Body of pancreas (tissue), 4 donors: ENCODE measurements at regions not wholly inside any gene's neighbourhood (a gene's known extent, or its start where the extent isn't known, plus 50 kb on each side); places are given as distances from the start of the nearest gene placed in this dataset.

ENCODE experiments used
- ATAC-seq: fragments of 150-250 bp; one replicate; pipeline ENCODE4 v1.9.1; 2016
- DNase-seq, 4 donors: peaks; one replicate each; pipeline ENCODE4 v3.0.0-alpha.2; 2019
- H3K27ac ChIP-seq, 4 donors: fragments of 200-600 bp; sonication (generic); 1 replicate in 3 of 4; 2 replicates in 1 of 4; pipeline versions ENCODE4 v1.5.1 to v1.6.1; 2016 to 2019; ENCODE audit warnings: mild to moderate bottlenecking in 1 of 4, mixed read lengths in 1 of 4, moderate library complexity in 1 of 4
- H3K27me3 ChIP-seq, 2 donors: fragments of 200-600 bp; sonication (generic); one replicate each; pipeline ENCODE4 v1.6.0; 2016; ENCODE audit warnings: mild to moderate bottlenecking in 1 of 2
- H3K36me3 ChIP-seq, 2 donors: fragments of 200-600 bp; sonication (generic); replicated peaks in 1 of 2; 2 replicates each; pipeline ENCODE4 v1.5.1; 2016; ENCODE audit warnings: low read depth in 2 of 2; ENCODE audit not compliant: insufficient read depth in 1 of 2
- H3K4me1 ChIP-seq: fragments of 200-600 bp; sonication (generic); one replicate; pipeline ENCODE4 v1.6.0; 2016
- H3K4me3 ChIP-seq, 2 donors: fragments of 200-600 bp; sonication (generic); 1 replicate in 1 of 2; 2 replicates in 1 of 2; pipeline ENCODE4 v1.5.1; 2016 to 2019
- H3K9me3 ChIP-seq, 3 donors: fragments of 200-600 bp; sonication (generic); 1 replicate in 2 of 3; 2 replicates in 1 of 3; pipeline ENCODE4 v1.5.1; 2016
- POLR2A ChIP-seq, 3 donors: fragments of 450-650 bp; IDR thresholded peaks; one replicate each; pipeline ENCODE4 v1.6.1; 2016; ENCODE audit warnings: antibody characterized with exemption in 3 of 3, mild to moderate bottlenecking in 2 of 3
- WGBS, 2 donors: methylation state at CpG; one replicate each; pipeline ENCODE4 v1.1.5; 2017; 5-methylcytosine and 5-hydroxymethylcytosine counted together
- intact Hi-C: fragments of 100-400 bp; cut with DNase I; formaldehyde crosslinking; loops from one replicate; pipeline ENCODE4 v1.15.1; 2023
- TF ChIP-seq, protein P1 (sequence below), 7 experiments: fragments of 450-650 bp in 4 of 7; fragments of 200-600 bp in 3 of 7; sonication (generic) in 3 of 7; IDR thresholded peaks; one replicate each; pipeline ENCODE4 v1.5.1; 2016 to 2019; ENCODE audit warnings: antibody characterized with exemption in 7 of 7

DNA sequence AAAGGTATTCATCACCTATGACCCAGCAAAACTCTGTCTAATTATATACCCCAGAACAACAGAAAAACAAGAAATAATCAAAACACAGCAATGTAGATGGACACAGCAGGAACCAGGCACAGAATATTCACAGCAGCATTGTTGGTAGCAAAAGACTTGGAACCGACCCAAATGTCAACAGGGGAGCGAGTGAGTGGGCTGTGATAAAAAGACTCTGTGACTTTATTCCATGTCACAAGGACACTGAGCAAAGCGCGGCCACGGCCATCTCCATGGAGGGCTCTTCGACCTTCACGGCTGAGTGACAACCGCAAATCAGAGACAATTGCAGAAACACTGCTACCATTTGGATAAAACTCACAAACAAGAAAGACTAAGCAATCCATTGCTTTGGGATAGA, 1373.1 kb downstream of the TBC1D22A start:
- TF ChIP-seq, protein P1, sequence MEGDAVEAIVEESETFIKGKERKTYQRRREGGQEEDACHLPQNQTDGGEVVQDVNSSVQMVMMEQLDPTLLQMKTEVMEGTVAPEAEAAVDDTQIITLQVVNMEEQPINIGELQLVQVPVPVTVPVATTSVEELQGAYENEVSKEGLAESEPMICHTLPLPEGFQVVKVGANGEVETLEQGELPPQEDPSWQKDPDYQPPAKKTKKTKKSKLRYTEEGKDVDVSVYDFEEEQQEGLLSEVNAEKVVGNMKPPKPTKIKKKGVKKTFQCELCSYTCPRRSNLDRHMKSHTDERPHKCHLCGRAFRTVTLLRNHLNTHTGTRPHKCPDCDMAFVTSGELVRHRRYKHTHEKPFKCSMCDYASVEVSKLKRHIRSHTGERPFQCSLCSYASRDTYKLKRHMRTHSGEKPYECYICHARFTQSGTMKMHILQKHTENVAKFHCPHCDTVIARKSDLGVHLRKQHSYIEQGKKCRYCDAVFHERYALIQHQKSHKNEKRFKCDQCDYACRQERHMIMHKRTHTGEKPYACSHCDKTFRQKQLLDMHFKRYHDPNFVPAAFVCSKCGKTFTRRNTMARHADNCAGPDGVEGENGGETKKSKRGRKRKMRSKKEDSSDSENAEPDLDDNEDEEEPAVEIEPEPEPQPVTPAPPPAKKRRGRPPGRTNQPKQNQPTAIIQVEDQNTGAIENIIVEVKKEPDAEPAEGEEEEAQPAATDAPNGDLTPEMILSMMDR (IDR thresholded peaks at IDR 0.05): no peak
- no peak for TF ChIP-seq POLR2A (IDR thresholded peaks at IDR 0.05)
- DNase-seq: no peak
- Histone ChIP-seq H3K27me3 (no peaks in the 10 kb centered on the region), H3K4me1 (no peaks in the 10 kb centered on the region), H3K9me3 (no peaks in the 10 kb centered on the region), H3K4me3 (no peak overlapping the region), H3K27ac (no peak overlapping the region), H3K36me3 (no peaks in the 10 kb centered on the region)
- 69 to 75% methylated on average over 8 of the region's 8 CpGs for WGBS, 2 donors
- intact Hi-C loops: no loop called here
- ATAC-seq: no peak

DNA sequence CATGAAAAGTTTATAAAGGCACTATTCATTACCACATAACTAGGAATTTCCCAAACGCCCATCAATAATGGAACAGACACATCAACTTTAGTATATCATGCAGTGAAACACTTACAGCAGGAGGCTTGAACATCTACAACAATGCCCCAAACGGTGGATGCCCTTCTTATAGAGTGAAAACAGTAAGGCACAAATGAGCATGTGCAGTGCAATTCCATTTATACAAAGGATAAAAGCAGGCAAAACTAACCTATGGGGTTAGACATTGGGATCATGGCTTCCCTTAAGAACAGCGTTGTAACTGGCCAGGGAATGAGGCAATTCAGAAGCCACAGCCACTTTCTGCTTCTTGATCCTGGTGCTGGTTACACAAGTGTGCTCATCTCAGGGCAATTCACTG, 1363.0 kb downstream of the TBC1D22A start:
- 46% methylated on average over 3 of the region's 3 CpGs for WGBS, 2 donors
- intact Hi-C loops: no loop called here
- Histone ChIP-seq H3K36me3 (no peaks in the 10 kb centered on the region), H3K27ac (no peak overlapping the region), H3K4me3 (no peak overlapping the region), H3K4me1 (no peaks in the 10 kb centered on the region), H3K9me3 (no peaks in the 10 kb centered on the region), H3K27me3 (no peaks in the 10 kb centered on the region)
- TF ChIP-seq, protein P1 (IDR thresholded peaks at IDR 0.05): no peak
- no peak for TF ChIP-seq POLR2A (IDR thresholded peaks at IDR 0.05)
- ATAC-seq: no peak
- DNase-seq: no peak

DNA sequence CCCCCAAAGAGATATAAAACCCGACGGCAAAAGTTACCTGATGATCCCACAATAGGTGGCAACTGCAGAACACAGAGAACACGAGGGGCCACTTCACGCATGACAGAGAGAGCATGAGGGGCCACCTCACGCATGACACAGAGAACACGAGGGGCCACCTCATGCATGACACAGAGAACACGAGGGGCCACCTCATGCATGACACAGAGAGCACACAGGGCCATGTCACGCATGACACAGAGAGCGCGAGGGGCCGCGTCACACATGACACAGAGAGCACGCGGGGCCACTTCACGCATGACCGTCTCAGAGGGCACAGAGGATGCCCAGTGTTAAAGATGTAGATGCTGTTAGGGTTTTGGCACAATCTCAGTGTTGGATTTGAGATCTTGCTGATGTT, 1359.5 kb downstream of the TBC1D22A start:
- Histone ChIP-seq H3K27me3 (no peaks in the 10 kb centered on the region), H3K9me3 (no peaks in the 10 kb centered on the region), H3K4me1 (no peaks in the 10 kb centered on the region), H3K36me3 (no peaks in the 10 kb centered on the region), H3K27ac (no peak overlapping the region), H3K4me3 (no peak overlapping the region)
- TF ChIP-seq, protein P1 (IDR thresholded peaks at IDR 0.05): no peak
- TF ChIP-seq POLR2A (IDR thresholded peaks at IDR 0.05): no peak
- DNase-seq: no peak
- intact Hi-C loops: no loop called here
- ATAC-seq: no peak
- 81 to 83% methylated on average over 16 of the region's 16 CpGs for WGBS, 2 donors

DNA sequence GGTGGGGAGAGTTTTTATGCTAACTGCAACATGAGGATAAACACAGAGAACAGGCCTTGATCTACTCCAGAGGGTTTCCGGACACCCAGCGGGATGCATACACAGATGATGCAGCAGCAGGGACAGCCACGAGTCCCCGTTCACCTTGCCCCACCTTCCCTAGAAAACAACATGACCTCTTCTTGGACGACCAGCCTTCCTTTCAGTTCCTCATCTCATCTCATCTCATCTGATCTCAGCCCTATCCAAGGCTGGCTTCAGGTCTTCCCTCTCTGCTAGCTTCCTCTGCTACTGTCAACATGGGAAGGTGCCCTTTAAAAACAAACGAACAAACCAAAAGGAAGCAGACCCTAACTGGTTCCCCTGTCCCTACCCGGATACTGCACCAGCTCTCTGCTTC, 1356.2 kb downstream of the TBC1D22A start:
- intact Hi-C loops: no loop called here
- DNase-seq (no peak), ATAC-seq (no peak)
- no peaks in the 10 kb centered on the region for H3K36me3 ChIP-seq
- H3K27me3 ChIP-seq: no peaks in the 10 kb centered on the region
- no peaks in the 10 kb centered on the region for H3K9me3 ChIP-seq
- no peak overlapping the region for H3K27ac ChIP-seq
- TF ChIP-seq POLR2A (IDR thresholded peaks at IDR 0.05): no peak
- TF ChIP-seq, protein P1 (IDR thresholded peaks at IDR 0.05): no peak
- H3K4me1 ChIP-seq: no peaks in the 10 kb centered on the region
- WGBS, 2 donors: 46 to 59% methylated on average over 7 of the region's 7 CpGs
- H3K4me3 ChIP-seq: no peak overlapping the region

DNA sequence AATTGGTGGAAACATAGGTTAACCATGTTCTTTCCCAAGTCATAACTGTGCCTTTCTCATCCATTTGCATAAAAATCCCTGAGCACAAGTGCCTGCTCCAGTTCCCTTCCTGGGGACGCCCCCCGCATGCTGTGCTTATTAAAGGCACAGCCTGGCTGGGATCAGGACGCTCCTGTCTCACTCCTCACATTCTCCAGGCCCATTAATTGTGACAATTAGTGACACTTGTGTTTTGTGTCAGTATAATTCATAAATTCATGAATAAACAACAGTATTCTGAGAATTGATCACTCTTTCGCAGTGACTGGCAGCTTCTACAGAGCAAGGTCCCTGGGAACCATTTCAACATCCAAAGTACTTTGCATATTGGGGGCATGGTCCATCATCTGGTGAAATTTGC, 1354.4 kb downstream of the TBC1D22A start:
- no peak for ATAC-seq
- H3K4me1 ChIP-seq: no peaks in the 10 kb centered on the region
- TF ChIP-seq POLR2A (IDR thresholded peaks at IDR 0.05): no peak
- TF ChIP-seq, protein P1 (IDR thresholded peaks at IDR 0.05): no peak

More for the DNA sequence above, 1354.4 kb downstream of the TBC1D22A start:
- no peaks in the 10 kb centered on the region for H3K9me3 ChIP-seq
- 55 to 61% methylated on average over 4 of the region's 4 CpGs for WGBS, 2 donors
- no peak overlapping the region for H3K27ac ChIP-seq
- no peak overlapping the region for H3K4me3 ChIP-seq
- DNase-seq: no peak
- H3K27me3 ChIP-seq: no peaks in the 10 kb centered on the region
- no peaks in the 10 kb centered on the region for H3K36me3 ChIP-seq
- intact Hi-C loops: no loop called here
